Hindlimb muscle (tissue), 1 donor: ENCODE measurements at regions not wholly inside any gene's neighbourhood (a gene's known extent, or its start where the extent isn't known, plus 50 kb on each side); places are given as distances from the start of the nearest gene placed in this dataset.
A peak's percentile ranks its signal among the peaks of the same experiment; 100 is the strongest.
"Not testable (repeated sequence)": the region's sequence is repeated elsewhere in the genome, so short reads cannot be mapped to it uniquely, and the experiment has no call there.

Source experiments
- DNase-seq: peaks from one replicate; pipeline ENCODE4 v3.0.0-alpha.2; 2013

DNA sequence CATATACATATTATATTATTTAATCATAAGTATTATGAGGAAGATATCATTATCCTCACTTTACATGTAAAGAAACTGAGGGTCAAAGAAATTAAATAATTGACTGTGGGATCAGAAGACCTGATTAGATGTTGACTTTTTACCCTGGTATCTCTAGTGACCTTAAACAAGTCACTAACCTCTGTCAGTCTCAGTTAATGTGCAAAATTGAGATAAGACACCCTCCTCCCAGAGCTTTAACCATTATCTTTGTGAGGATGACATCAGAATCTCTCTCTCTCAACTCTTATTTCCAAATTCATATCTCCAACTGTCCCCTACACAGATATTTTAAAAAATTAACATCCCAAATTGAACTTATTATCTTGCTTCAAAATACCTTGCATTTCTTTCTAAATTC, 177.8 kb downstream of the KLHL28 start:
- DNase-seq: no peak

DNA sequence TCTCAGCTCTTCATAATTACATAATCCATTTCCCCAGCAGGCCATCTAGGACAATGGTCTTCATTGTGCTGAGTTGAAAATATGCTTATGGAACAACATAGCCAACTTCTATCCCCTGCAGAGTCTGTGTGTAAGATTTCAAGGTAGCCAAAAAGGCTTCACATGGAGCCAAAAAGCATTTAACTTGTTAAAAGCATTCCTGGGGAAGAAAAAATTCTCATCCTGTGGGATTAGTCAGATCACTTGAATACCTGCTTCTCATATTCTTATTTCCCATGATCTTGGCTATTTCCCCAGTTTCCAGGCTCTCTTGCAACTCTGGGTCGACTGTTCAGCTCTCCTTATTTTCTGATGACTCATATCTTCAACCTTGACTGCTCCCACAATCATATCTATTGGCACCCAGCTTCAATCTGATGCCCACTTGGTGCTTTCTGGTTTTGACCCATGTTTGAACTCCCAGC, 178.9 kb downstream of the KLHL28 start:
- DNase-seq: no peak

- DNase-seq: no peak
These were observed 180.8 kb downstream of the KLHL28 start for GRCh38 chr14:44780989-44781388.

GRCh38 chr14:44778604-44779003, 183.1 kb downstream of the KLHL28 start:
- DNase-seq: no peak

DNA sequence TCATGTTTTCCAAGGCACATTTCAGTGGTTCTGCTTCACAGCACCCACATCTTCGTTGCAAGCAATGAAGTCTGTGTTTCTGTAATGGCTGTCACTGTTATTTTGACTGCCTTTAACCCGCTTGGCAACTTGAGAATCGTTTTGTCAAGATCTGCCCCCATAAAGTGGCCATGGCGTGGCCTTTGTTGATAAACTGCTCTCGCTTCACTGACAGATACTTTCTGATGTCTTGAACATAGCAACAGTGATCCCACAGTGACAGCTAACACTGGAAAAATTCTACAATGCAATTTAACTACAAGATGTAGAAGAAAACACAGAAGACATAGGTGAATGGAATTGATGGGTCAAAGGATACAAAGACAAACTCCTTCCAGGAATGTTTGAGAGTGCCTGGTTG, 184.2 kb downstream of the KLHL28 start:
- no peak for DNase-seq

DNA sequence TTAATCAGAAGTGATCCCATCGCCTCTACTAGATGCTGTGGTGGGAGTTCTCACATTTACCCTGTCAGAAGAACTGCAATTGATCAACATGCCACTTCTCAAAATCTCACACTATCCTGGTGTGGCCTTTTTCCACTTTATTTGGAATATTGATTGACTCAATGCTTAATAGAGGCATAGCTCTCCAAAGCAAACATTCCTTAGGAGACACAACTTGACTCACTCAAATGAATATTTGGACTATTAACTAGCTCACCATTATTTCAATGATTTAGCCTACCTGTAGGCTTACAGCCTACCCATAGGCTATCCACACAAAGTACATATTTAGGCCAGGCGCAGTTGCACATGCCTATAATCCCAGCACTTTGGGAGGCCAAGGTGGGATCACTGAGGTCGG, 186.5 kb downstream of the KLHL28 start:
- no peak for DNase-seq

- no peak for DNase-seq
These were observed 187.4 kb downstream of the KLHL28 start for GRCh38 chr14:44774396-44774795.

- DNase-seq: no peak
These were observed 190.3 kb downstream of the KLHL28 start for GRCh38 chr14:44771496-44771895.

DNA sequence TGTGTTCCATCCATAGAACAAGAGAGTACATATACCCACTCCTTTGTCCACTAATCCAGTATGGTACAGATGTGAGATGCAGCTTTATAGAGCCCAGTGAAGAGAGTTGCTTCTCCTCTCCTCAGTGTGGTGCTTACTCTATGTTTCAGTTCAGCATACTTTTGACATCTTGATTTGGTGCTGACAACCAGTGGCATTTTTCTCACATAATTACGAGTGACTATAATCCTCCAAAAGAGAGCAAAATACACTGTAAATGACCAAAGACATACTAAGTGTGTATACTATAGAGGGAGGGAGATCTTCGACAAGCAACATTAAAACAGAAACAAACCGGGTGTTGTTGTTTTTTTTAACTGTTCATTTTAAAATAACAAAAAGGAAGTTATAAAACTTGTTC, 191.5 kb downstream of the KLHL28 start:
- DNase-seq: no peak

- DNase-seq: no peak
These were observed 192.8 kb downstream of the KLHL28 start for GRCh38 chr14:44768935-44769334.

DNA sequence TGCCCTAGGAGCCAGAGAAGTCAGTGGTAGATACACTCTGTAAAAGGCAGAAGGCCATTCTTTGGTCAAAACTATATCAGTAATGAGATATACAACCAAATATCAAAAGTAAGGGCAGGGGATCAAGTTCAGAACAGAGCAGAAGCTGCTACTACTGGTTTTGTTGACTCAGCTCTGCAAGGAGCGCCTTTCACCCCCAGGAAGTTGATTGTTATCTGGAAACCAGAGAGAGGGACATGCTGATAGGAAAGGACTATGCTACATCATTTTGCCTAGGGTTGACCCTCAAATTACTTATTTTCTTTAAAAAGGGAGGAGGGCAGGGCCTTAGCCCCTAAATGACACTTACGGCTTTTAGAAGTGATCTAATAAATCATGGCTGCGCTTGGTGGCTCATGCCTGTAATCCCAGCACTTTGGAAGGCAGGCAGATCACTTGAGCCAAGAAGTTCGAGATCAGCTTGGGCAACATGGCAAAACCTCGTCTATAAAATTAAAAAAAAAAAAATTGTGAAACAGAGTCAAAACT, 194.0 kb downstream of the KLHL28 start:
- DNase-seq: no peak

DNA sequence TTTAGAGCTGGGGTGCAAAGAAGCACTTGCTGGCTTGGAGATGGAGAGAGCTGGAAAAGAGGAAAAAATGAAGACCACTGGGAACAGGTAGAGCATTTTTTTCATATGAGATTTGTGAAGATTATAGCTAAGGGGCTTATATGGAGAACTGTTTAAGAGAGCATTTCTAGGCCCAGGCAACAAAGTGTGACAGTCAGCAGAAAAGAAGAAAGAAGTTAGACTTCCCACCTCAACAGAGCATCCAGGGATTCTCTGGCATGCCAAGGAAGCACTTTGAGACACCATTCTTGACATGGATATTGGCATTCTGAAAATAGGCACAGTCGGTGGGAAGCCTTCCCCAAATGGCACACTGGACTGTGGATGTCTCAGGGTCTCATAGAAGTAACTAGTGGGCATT, 195.5 kb downstream of the KLHL28 start:
- no peak for DNase-seq

DNA sequence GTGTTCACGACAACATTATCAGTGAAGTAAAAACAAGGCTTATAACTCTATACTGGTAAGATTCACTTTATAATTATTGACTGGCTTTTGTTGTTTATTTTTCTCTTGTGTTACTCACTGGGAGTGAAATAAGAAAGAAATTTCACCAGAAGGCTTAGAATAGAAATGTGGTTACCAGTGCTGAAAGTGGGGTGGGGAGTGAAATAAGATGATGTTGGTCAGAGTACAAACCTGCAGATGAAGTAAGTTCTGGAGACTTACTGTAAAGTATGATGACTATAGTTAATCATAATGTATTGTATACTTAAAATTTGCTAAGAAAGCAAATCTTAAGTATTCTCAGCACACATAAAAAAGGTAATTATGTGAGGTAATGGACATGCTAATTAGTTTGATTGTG, 198.4 kb downstream of the KLHL28 start:
- no peak for DNase-seq

DNA sequence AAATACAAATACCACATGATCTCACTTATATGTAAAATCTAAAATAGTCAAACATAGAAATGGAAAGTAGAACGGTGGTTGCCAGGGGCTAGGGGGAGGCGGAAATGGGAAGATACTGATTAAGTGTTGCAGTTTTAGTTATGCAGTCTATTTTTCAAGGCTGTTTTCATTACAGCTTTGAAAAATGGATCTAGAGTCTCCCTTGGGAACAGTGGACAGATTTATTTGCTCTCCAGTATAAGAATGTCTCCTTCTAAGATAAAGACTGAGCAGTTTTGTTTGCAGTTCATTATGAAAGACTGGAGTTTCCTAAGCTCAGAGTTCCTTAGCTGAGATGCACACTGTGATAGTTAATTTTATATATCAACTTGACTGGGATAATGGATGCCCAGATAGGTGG, 202.5 kb downstream of the KLHL28 start:
- DNase-seq: no peak

GRCh38 chr14:44756554-44756953, 205.2 kb downstream of the KLHL28 start:
- DNase-seq: no peak

DNA sequence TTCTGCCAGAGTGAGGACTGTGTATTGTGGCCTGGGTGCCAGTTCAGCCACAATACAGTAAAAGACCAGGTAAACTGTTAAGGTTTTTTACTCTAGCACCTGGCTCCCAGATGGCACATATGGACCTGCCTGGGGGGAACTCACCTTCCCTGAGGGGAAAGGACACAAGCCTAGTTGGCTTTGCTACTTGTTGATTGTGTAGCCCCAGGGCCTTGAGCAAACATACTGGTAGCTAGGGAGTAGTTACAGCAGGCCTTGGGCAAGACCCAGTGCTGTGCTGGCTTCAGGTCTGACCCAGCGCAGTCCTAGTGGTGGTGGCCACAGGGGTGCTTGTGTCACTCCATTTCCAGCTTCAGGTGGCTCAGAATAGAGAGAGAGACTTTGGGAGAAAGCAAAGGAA, 216.4 kb downstream of the KLHL28 start:
- no peak for DNase-seq

- no peak for DNase-seq
These were observed 219.5 kb downstream of the KLHL28 start for GRCh38 chr14:44742202-44742601.

DNA sequence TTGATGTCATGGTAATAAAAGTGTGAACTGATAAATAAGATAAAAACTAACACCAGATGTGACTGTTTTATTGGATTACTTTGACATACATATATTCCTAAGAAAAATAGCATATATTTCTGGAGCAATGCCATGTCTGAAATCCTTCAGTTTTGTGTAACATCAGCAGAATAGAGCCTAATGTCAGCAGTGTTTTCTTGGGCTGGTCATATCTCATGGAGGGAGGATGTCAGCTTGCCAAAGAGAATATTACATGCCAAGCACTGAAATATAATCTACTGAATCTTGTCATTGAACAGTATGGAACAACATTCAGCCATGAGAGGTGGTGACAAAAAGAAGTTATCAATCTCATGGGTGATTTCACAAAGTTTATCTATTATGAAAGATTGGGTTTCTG, 220.3 kb downstream of the KLHL28 start:
- no peak for DNase-seq

- no peak for DNase-seq
These were observed 225.4 kb downstream of the KLHL28 start for GRCh38 chr14:44736326-44736725.

DNA sequence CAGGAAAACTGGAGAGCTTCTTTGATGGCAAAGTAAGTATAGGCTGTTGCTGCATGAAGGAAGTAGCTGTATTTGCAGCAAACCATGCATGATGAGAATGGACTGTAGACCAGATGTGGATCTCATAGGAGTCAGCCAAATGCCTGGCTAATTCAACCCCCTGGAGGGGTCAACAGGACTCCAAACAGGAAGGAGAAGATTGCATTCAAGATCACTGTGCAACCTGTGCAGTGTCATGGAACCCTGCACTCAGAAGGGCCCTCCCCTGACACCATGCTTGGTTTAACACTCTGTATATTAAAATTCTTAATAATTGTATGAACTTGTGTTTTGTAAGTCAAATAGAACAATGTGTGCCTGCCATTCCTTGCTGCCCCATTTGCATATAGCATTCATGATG, 225.1 kb upstream of the FSCB start:
- peak; percentile 4 for DNase-seq

GRCh38 chr14:44730860-44731259, 223.8 kb upstream of the FSCB start:
- no peak for DNase-seq

DNA sequence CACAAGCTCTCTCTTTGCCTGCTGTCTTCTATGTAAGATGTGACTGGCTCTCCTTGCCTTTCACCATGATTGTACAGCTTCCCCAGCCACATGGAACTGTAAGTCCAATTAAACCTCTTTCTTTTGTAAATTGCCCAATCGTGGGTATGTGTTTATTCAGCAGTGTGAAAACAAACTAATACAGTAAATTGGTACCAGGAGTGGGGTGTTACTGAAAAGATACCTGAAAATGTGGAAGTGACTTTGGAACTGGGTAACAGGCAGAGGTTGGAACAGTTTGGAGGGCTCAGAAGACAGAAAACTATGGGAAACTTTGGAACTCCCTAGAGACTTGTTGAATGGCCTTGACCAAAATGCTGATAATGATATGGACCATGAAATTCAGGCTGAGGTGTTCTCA, 214.3 kb upstream of the FSCB start:
- not testable (repeated sequence) for DNase-seq

DNA sequence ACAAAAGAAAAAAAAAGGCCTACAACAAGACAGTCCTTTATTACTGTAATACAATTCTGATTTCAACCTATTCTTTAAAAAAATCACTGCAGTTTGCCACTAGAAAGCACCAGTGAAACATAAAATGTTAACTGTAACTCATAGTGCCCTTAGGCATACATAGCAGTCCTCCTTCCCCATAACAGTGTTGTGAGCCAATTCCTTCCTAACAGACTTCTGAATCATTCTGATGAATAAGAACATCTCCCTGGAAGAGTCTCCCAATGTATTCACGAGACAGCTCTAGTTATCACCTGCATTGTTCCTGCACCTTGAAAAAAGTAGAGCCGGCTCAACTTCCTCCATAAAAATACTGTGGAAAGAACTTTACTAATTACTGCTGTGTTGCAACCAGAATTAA, 213.6 kb upstream of the FSCB start:
- DNase-seq: no peak

DNA sequence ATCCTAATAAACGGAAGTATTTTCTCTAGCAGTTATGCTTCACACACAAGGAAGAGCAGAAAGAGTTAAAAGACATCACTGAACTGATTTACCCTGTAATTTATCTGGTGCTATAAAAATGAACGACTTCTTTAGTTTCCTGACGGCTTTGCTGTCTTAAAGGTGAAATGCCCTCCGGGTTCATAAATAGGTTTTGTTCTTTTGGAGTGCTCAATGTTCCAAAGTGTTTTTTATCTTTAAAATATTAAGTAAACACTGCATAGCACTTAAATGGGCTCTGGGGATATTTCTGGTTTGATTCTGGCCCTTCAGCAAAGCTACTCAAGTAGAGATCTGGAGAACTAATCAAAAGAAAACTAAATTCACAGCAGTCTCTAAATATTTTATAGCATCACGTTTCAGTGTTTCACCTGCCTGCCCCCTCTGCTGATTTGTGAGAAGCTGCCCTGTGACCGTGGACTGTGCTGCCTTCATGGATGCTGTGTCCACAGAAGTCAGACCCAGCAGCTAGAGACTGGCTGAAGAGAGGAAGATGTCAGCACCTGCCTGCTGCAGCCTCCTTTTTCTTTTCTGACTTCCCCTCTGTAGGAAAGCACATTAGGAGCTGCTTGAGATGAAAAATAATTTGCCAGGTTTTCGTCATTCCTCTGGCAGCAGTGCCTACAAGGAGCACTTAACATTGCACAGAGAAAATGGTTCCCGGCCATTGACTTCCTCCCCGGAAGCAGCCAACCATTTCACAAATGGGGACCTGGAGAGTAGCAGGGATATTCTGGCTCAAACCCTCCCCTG, 205.1 kb upstream of the FSCB start:
- peak; percentile 39 for DNase-seq
